ENCODE measurements at regions not wholly inside any gene's neighbourhood (a gene's known extent, or its start where the extent isn't known, plus 50 kb on each side); places are given as distances from the start of the nearest gene placed in this dataset.

- DNase-seq (ENCODE audit: low spot score) = no peak
These were observed 336.4 kb upstream of the E2F7 start for GRCh38 chr12:77401770-77402081.

GRCh38 chr12:77401064-77401769 is 335.8 kb upstream of the E2F7 start:
- no peak for DNase-seq (ENCODE audit: low spot score)

DNA sequence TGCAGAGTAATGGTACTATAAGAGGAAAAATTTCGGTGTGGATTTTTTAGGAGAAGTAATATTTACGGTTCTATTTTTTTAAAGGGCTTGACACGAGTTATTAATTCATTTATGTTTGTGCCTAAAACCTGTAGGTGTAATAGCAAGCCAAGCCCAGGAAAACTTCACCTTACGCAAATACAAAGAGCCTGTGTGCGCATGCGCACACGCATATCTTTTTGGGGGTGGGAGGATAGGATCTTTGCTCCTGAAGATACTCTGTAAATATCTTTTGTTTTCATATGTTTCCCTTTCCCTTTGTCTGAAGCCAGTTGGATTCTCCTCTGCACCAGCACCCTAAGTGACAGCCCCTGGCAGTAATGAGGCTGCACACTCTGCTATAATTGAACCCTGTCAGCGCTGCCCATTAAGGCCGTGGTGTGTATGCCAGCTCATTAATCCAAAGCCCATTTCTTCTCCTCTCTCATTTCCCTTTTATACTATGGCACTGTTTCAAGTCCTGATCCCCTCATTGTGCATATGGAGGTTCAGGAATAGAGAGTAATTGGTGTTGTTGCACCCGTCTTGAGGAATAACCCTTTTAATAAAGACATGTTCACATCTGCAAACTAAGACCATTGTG is 327.2 kb upstream of the E2F7 start:
- no peak for DNase-seq (ENCODE audit: low spot score)

DNA sequence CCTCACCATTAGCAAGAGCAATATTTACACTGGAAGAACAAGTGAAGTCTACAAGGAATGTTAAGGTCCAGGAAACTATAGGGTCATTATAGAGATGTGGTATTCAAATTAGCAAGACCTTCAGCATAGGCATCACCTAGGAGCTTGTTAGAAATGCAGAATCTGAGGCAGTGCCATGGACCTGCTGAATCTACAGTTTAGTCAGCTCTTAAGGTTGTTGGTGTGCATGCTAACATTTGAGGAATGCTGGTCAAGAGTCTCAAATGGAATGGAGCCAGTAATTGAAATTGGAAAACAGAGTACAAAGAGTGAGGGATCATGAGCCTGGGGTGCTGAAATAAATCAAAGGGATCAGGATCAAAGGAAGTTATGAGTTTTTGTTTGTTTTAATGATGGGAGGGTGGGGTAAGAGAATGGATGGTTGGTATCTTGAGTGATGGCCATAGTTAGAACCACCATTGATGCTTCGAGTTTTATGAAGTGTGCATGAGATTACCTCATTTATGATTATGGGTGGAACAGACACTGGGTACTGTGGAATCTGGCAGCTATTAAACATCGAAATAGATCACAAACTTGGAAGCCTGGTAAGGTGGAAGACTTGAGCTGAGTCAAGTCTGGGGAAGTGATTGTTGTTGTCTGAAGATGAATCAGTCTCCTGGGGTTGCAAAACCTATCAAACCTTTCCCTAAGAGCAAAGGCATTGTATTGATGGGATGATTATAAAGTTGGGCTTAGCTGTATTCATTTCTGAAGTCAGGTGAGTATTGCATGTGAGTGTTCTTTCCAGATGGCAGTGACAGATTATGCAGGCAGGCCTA is 323.3 kb upstream of the E2F7 start:
- DNase-seq (ENCODE audit: low spot score) = no peak

GRCh38 chr12:77387671-77388070 is 322.3 kb upstream of the E2F7 start:
- DNase-seq (ENCODE audit: low spot score) = no peak

DNA sequence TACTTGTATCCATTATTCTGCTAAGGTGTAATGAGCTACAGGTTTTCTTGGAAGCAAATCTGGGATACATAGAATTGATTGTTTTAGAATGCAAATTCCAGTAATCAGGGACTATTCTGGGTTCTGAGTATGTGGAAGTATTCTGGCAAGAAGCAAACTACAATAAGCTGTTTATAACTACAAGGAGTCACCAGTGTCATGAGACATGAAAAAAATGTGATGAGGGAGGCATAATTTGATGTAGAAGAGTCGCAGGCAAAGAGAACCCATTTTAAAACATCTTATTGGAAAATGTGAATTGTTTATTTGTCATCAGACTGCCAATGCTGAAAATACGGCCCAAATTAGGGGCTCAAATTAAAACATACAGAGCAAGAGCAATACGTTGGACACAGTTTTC is 321.8 kb upstream of the E2F7 start:
- no peak for DNase-seq (ENCODE audit: low spot score)

DNA sequence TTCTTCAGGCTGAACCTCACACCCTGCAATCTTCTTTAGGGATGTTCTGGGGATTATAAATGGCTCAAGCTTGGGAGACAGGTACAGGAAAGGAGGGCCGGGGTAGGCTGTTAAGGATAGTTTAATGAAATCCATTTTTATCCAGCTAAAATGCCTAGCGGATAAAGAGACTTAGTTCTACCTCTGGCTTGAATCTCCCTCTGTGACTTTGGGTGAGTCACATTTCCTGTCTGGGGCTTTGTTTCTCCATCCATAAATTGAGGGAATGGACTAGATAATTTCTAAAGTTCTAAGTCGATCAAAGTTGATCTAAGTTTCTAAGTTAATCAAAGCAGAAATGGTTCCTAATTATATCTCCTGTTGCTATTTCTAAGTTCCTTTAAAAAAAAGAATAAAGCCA is 319.6 kb upstream of the E2F7 start:
- DNase-seq (ENCODE audit: low spot score) = no peak

- no peak for DNase-seq (ENCODE audit: low spot score)
These were observed 316.9 kb upstream of the E2F7 start for GRCh38 chr12:77382096-77382742.

GRCh38 chr12:77377622-77378021 is 312.3 kb upstream of the E2F7 start:
- DNase-seq (ENCODE audit: low spot score) = no peak

GRCh38 chr12:77377116-77377515 is 311.7 kb upstream of the E2F7 start:
- DNase-seq (ENCODE audit: low spot score) = no peak

DNA sequence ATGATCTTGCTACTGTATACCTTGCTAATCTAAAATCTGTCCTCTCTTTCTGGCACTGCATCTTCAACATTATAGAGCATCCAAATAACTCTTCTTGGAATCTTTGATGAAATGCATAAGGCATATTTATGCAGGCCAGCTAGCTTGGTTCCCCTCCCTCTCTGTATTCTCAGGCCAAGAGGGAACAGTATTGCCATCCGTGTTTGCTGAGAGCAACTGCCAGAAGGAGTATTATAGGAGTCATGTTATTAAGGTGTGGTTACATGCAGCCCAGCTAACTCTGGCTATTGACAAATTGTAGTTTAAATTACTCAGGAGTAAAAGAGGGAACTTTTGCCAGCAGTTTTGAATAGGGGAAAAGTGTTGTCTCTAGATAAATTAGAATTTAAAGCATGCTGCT is 309.3 kb upstream of the E2F7 start:
- DNase-seq (ENCODE audit: low spot score) = no peak

- DNase-seq (ENCODE audit: low spot score) = no peak
These were observed 307.1 kb upstream of the E2F7 start for GRCh38 chr12:77372494-77372893.

GRCh38 chr12:77372026-77372425 is 306.7 kb upstream of the E2F7 start:
- no peak for DNase-seq (ENCODE audit: low spot score)

DNA sequence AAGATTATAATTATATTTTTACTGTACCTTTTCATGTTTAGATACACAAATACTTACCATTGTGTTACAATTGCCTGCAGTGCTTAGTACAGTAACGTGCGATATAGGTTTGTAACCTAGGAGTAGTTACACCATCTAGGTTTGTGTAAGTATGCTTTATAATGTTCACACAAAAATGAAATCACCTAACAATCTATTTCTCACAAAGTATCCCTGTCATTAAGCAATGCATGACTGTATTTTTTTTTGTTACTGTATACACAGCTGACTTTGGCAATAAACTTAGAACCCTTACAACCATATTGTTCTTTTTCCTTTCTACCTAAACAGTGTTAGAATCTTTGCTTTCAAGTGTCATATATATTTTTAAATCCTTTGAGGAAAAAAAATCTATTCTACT is 303.0 kb upstream of the E2F7 start:
- no peak for DNase-seq (ENCODE audit: low spot score)

DNA sequence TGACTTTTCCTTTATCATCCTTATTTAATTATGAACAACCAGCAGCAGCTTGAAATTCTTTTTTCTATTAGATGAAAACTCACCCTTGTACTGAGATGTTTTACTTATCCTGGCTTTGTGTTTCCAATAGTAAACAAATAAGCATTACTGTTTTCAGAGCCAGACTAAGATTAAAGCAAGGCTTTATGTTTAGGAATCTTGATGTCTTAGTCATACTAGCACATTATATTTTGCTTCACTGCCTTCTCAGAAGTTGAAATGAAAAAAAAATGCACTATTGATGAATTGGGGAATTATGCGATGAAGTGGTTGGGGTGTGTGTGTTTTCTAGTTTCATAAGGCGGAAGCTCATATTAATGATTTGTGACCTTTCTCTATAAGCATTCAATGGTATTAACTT is 301.2 kb upstream of the E2F7 start:
- DNase-seq (ENCODE audit: low spot score) = no peak

DNA sequence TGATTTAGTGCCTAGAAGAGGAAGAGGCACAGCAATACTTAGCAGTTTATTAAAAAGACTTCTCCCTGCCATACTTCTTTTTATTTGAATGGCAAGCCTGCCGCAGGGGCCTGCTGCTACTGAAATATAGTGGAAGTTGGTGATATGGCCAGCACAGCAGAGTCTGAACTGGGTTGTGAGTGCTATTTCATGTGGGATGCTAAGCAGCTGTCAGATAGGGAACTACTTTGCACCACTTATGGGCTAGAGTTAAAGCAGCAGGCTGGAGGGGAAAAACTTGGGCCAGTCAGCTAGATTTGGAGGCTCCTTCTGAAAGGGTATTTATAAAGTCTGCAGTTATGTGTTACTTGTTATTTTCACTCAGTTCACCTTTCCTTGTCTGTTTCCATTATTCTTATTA is 299.0 kb upstream of the E2F7 start:
- no peak for DNase-seq (ENCODE audit: low spot score)

DNA sequence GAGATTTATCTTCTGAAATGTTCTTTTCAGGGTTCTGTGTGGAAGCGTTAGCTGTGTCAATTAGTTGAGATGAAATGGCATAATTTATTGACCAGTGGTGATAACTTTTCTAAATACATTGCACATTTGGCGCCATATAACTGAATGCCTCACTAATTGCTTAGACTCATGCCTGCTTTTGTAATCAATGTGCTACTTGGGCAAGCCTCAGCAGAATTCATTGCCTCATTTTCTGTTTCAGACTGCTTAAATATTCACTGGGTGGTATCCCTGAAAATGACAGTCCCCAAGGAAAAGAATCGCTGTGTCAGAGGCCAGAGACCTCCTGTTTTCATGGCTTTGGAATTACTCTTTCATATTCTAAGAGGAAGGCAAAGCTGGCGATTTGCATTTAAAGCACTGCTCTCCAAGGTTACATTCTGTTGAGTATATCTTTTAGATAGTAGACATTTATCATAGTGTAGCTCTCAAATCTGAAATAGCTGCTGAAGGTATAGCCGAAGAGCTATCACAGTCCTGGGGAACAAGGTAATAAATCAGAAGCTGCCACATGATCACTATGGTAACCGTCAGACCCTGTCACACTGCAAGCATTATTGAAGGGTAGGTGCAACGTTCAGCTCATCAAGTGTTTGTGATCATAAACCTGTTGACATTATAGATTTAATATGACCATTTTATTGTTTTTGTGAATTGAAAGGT is 297.3 kb upstream of the E2F7 start:
- no peak for DNase-seq (ENCODE audit: low spot score)

DNA sequence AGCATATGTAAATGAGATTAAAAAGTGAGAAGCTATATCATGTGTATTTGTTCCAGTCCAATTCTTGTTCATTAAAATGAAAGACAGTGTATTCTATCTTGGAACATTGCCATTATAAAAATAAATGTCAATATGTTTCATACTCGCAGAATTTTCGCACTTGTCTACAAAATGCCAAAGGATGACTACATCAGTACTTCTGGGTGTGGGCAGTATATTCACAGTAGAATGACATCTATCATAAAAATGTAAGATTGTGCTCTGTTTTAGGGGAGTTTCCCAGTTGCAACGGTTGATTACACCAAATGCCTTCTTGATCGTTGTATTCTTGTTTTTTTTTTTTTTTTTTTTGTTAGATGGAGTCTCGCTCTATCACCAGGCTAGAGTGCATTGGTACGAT is 292.3 kb upstream of the E2F7 start:
- DNase-seq (ENCODE audit: low spot score) = no peak

- DNase-seq (ENCODE audit: low spot score) = no peak
These were observed 289.5 kb upstream of the E2F7 start for GRCh38 chr12:77354766-77355362.

- DNase-seq (ENCODE audit: low spot score) = no peak
These were observed 287.6 kb upstream of the E2F7 start for GRCh38 chr12:77352946-77353345.

- DNase-seq (ENCODE audit: low spot score) = no peak
These were observed 286.5 kb upstream of the E2F7 start for GRCh38 chr12:77351860-77352259.
